ENCODE measurements at regions not wholly inside any gene's neighbourhood (a gene's known extent, or its start where the extent isn't known, plus 50 kb on each side); places are given as distances from the start of the nearest gene placed in this dataset.

DNA sequence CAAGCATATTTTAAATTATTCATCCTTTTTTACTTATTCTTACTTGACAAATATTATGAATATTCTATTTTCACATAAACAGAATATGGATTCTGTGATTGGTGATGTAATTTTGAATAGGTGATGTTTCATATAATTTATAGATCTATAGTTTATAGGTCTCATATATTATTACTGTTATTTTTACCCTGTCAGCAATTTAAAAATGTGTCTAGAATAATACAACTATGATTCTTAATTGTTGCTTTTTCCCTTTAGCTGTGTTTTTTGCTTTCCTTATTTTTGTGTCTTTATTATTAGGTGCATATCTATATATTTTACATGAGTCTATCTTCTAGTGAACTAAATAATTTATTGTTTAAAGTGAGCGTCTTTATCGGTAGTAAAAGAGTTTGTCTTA is 226.7 kb upstream of the FSIP2 start:
- no peak for TF ChIP-seq POLR2AphosphoS5 (IDR thresholded peaks at IDR 0.05)
- TF ChIP-seq, protein P1, sequence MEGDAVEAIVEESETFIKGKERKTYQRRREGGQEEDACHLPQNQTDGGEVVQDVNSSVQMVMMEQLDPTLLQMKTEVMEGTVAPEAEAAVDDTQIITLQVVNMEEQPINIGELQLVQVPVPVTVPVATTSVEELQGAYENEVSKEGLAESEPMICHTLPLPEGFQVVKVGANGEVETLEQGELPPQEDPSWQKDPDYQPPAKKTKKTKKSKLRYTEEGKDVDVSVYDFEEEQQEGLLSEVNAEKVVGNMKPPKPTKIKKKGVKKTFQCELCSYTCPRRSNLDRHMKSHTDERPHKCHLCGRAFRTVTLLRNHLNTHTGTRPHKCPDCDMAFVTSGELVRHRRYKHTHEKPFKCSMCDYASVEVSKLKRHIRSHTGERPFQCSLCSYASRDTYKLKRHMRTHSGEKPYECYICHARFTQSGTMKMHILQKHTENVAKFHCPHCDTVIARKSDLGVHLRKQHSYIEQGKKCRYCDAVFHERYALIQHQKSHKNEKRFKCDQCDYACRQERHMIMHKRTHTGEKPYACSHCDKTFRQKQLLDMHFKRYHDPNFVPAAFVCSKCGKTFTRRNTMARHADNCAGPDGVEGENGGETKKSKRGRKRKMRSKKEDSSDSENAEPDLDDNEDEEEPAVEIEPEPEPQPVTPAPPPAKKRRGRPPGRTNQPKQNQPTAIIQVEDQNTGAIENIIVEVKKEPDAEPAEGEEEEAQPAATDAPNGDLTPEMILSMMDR (IDR thresholded peaks at IDR 0.05), result no peak

Data from prostate gland (tissue), 2 donors.